Superior temporal gyrus (tissue), 1 donor: ENCODE measurements at regions not wholly inside any gene's neighbourhood (a gene's known extent, or its start where the extent isn't known, plus 50 kb on each side); places are given as distances from the start of the nearest gene placed in this dataset.
A peak's percentile ranks its signal among the peaks of the same experiment; 100 is the strongest.

Experiments
- DNase-seq: peaks from one replicate; pipeline ENCODE4 v3.0.0-alpha.2; 2016; ENCODE audit errors: extremely low spot score

GRCh38 chr6:114796576-114796975 lies 453.8 kb upstream of the HS3ST5 start:
- no peak for DNase-seq

- DNase-seq = no peak
Measured at GRCh38 chr6:114793428-114793827, 450.6 kb upstream of the HS3ST5 start.

DNA sequence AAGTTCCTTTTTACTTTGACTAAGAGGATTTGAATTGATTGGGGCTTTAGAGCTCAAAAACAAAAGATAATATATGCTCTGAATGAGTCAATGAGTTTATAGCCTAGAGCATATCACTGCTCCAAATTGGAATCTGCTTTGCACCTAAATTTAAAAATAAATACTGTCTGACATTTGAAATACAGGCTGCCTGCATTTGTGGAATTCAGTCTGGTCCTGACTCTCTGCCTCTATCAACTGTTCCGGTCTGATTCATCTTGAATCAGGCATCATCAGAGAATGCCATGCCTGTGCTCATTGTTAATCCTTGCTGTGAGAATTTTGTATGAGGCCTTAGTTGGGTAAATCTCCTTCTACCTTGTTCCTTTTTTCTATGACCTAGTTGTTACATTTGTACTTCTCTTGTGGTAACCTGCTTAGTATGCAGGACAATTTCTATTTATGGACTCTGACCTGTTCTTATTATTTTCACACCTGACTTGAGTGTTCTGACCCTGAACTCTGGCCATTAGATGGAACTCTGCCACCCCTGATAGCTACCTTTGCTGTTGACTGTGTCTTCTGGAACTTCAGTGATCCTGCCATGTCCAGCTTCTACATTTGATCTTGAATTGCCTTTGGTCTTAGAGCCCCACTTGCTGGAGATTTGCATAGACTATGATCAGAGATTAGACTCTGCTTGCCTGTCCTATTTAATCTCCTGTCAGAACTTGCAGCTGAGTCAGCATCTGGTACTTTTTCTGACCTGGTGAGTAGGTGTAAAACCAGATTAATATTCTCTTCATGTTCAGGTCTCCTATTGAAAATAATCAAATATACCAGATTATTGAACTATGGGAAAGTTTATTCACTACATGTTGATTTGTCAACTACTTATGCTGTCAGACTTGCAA lies 442.7 kb upstream of the HS3ST5 start:
- DNase-seq = no peak

DNA sequence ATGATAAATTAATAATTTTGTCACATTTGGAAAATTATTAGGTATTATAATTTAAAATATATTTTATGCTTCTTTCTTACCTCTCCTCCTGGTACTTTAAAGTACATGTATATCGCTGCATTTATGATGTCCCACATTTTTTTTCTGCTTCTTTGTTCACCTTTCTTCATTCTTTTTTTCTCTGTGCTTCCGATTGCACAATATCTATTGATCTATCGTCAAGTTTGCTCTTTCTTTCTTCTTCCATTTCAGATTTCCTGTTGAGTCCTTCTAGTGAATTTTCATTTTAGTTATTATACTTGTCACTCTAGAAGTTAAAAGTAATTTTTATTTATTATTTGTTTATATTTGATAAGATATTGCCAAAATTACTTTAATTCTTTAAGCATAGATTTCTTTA lies 441.0 kb upstream of the HS3ST5 start:
- no peak for DNase-seq

GRCh38 chr6:114783083-114783482 lies 440.3 kb upstream of the HS3ST5 start:
- no peak for DNase-seq

GRCh38 chr6:114764866-114765265 lies 422.0 kb upstream of the HS3ST5 start:
- no peak for DNase-seq

DNA sequence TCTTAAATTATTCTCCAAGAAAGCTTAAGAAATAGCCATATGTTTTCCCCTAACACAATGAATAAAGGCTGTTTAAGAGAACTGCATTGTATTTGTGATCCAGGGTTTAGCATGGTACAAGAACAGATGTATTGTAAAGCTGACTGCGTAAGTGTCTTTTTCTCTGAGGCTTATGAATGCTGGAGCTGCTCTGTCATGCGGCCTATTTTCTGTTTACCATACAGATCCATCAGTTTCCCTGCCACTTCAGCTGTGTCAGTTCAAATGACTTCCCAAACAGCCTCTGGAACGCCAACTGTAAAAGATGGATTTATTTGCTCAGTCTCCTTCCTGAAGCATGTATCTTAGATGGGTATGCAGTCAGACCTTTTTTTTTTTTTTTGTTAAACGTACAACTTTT lies 419.3 kb upstream of the HS3ST5 start:
- DNase-seq = peak; percentile 68

DNA sequence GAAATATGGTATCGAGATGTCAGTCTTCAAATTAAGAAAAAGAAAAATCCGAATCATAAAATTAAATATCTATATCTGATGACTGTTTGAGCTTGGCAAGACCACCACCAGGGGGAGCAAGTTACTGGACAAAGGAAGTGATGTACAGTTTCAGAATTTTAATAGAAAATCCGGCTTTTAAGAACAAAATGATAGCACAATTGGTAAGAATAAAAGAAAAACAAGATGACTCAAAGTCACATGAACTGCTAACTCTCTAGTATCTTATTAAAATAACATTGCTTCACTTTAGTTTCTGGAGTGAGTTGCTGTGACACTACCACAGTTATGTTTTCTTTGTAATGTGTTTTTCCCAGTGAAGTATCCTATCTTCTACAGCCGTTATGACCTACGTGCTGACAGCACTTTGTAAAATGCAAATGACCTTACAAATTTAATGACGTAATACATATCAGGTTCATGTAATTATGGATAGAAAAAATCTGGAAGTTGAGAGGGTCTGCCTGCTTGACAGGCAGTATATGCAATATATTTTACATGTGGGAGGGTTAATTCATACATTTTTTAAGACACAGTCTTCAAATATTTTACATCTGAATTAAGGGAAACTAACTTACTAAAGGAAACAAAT lies 405.3 kb upstream of the HS3ST5 start:
- DNase-seq = peak; percentile 85

DNA sequence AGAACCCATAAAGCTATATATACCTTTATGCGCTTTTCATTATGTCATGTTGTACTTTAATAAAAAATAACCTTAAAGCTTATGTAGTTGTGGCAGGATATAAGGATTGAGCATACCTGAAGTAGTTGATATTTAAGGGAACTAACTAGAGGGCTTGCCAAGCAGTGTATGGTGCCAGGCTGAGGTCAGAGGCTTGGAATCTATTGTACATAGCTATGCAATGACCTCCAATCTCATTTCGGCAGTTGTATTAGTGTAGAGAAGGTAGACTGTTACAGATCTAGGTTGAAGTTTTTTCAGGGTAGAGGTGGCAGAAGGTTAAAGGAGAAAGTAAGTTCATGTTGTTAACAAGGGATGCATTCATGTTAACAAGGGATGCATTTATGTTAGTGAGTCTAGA lies 397.7 kb upstream of the HS3ST5 start:
- no peak for DNase-seq

DNA sequence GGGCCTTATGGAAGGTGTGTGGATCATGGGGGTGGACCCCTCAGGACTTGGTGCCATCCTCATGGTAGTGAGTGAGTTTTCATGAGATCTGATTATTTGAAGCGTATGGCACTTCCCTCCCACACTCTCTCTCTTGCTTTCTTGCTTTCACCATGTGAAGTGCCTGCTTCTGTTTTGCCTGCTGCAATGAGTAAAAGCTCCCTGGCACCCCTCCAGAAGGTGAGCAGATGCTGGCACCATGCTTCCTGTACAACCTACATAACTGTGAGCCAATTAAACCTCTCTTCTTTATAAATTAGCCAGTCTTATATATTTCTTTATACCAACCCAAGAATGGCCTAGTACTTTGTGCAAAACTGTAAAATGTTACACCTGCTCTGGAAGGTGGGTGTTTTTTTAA lies 396.8 kb upstream of the HS3ST5 start:
- DNase-seq = no peak

DNA sequence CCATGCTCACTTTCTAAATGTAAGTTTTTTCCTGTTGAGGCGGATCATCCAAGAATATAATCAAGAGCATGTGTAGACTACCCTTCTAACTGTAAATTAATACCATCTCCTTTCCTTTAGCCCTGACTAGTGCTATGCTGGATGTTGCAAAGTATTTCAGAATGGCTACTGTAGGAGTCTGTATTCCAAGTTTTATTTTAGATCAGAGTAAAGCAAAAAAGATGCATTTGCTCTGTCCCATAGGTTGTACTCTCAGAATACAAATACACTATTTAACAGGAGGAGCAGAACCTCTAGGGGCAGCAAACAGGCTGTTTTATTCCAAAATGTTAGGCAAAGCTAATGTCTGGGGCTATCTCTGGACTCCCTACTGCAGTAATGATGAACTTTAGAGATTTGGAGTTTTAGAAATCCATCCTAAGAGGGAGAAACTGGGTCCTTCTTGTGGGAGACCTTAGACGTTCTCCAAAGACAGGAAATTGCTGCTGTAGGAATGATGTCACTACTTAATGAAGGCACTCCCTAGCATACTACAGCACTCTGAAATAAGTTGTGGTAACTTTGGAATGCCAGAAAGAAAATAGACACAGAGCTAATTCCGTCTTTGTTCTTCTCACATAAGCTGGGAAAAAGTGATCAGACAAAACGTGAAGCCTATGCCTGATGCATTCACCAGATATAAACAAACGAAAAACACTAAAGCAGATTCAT lies 392.4 kb upstream of the HS3ST5 start:
- no peak for DNase-seq

- no peak for DNase-seq
Measured at GRCh38 chr6:114733596-114733995, 390.8 kb upstream of the HS3ST5 start.

DNA sequence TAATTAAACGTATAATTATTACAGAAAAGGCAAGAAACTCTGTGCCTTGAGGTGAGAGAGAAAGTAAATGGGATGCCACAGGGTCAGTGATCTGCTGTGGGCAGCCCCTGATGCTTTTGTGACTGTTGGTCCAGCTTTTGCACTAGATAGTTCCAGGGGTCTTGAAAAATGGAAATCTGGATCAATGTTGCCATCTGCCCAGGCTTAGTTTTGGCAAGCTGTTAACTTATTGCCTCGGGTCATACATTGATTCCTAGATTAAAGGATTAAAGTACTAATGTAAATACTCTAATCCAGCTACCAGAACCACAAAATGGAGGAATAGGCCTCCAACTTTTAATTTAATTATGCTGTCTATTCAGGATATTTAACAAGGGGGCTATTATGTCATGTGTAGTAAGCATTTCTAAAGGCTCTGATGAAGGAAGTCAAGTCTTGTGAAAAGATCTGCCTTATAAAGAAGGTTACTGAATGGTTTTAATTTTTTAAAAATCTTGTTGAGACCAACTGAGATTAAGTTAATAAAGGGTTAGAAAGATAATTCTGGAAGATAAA lies 376.0 kb upstream of the HS3ST5 start:
- no peak for DNase-seq

- DNase-seq = peak; percentile 20
Measured at GRCh38 chr6:114718186-114718585, 375.4 kb upstream of the HS3ST5 start.

GRCh38 chr6:114714836-114715507 lies 372.1 kb upstream of the HS3ST5 start:
- no peak for DNase-seq

- DNase-seq = no peak
Measured at GRCh38 chr6:114713690-114714089, 370.9 kb upstream of the HS3ST5 start.

- DNase-seq = no peak
Measured at GRCh38 chr6:114712129-114712662, 369.4 kb upstream of the HS3ST5 start.

DNA sequence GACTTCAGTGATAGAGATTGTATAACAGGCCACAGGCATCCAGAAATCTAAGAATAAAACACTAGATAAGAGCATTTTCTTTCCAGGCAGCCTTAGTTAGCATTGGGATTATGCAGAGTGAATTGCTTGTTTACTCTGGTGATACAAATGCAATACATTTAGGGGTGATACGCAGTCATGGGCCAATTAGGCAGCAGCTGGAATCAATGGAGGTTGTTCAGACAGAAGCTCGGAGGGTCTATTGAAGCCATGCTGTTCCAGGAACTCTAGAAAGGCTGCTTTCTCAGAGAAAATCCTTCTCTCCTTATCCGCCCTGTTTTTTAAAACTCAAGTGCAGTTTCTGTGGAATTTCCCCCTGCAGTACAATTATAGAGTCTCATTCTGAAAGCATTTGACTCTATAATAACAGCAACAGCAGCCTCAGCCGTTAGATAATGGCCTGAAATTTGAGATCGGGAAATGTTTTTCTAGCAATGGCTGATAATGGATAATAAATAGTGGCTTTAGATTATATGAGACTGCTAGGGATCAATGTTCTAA lies 364.3 kb upstream of the HS3ST5 start:
- no peak for DNase-seq

DNA sequence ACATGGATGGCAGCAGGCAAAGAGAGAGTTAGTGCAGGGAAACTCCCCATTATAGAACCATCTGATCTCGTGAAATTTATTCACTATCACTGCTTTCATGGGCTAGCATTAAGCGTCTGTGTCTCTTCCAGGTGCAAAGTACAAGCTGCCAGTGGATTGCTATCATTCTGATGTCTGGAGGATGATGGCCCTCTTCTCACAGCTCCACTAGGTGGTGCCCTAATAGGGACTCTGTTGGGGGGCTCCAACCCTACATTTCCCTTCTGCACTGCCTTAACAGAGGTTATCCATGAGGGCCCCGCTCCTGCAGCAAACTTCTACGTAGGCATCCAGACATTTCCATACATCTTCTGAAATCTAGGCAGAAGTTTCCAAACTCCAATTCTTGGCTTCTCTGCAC lies 347.8 kb upstream of the HS3ST5 start:
- no peak for DNase-seq

GRCh38 chr6:114659513-114659912 lies 316.7 kb upstream of the HS3ST5 start:
- no peak for DNase-seq

DNA sequence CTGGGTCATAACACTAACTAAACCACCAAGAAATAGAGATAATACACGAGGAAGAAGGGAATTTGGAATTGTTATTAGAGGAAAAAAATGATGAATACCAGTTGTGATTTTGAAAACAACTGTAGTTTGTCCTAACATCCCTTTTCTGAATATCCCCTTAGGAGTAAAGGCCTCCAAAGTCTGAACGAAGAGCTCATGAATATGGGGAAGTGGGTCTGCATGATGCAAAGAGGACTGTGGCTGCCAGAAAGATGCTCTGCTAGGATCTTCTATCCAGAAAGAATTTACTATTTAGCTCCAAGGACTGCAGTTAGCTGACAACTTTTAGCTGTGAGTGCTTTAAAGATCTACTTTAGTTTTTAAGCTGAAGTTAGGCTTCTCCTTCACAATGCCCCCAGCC lies 308.8 kb upstream of the HS3ST5 start:
- no peak for DNase-seq
